ENCODE measurements at regions not wholly inside any gene's neighbourhood (a gene's known extent, or its start where the extent isn't known, plus 50 kb on each side); places are given as distances from the start of the nearest gene placed in this dataset.

DNA sequence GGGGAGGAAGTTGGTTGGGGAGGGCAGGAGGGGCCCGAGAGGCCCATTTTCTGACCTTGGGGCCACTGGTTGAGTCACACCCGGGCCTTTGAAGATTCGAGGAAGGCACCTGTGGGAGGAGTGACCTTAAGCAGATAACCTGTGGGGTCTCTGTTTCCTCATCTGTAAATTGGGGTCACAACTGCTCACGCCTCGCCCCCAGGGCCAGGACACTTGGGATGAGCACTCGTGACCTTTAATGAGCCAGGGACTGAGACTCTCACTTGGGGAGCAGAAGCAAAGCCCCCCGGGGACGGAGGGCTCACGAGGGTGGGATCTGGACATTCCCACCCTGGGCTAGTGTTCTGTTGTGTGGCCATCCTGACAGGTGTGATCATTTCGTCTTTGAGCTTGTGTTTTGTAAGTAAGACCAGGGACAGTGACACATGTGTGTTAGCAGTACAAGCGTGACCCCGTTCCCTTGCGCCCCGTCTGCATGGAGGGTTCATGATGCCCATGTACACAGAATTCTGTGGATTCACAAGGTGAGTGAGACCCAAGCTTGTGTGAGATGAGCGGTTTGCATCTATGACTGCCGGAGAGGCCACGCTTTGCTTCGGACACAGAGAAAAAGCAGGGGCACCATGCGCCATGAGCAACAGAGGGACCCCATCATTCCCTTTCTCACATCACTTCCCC, 79.3 kb upstream of the PMEPA1 start:
- no peak for DNase-seq (ENCODE audit: low spot score)

DNA sequence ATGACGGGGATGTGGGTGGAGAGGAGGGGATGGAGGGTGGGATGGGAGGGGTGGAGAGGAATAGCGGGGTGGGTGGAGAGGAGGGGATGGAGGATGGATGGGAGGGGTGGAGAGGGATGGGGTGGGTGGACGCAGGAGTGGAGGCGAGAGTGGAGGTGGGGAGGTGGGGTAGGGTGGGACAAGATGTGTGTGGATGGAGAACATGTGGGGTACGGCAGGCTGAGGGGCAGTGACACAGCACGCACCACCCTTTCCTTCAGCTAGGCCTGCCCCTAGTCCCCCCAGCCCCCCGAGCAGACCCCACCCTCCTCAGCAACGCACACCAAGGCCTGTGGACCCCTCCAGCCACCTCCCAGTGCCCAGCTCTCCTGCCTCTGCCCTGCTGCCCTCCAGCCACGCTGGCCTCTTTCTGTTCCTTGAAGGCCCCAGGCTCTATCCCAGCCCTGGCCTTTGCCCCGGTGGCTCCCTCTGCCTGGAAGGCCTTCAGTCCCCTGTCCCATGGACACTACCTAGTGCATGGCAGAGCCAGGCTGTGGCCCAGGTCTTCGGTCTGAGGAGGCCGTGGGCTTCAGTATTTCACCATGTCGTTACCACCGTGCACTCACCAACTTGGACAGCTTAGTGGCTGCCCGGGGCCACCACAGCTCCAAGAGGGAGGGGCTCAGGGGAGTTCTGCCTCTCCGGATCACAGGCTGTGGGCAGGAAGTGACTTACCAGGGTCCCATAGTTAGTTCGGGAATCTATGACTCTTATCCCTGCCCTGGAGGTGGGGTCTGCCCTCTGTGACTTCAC, 78.4 kb upstream of the PMEPA1 start:
- no peak for DNase-seq (ENCODE audit: low spot score)

DNA sequence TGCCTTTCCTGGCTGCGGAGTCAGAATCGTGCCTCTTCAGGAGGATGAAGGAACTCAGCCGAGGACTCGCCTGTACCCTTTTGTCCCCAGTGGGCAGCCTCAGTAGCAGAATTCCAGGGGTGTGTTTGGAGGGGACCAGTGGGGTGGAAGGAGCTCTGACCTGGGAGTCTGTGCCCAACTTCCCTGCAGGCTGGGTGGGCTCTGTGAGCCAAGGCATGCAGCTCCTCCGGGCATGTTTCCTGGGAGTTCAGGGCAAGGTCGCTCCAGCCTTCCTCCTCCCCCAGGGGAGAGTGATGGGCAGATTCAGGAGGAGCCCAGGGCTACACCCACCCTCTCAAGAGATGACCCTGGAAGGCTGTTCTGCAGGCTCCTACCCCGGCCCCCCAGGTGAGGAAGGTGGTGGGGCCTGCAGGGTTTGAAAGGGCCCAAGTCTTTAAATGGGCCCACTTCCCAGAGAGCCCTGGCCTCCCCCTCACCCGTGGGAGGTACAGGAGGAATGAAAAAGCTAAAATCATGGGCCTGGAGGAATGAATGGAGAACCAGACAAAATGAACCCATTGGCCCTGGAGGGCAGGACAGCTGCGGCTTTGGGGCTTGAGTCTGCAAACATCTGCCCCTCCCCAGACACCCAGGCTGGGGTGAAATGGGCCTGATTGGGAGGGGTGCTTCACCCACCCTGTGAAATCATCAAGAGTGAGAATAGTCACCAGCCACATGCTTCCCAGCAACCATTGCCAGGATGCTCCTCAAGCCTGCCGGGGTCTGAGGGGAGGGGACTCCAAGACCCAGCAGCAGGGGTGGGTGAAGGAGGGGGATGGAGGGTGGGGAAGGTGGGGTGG, 77.6 kb upstream of the PMEPA1 start:
- no peak for DNase-seq (ENCODE audit: low spot score)

DNA sequence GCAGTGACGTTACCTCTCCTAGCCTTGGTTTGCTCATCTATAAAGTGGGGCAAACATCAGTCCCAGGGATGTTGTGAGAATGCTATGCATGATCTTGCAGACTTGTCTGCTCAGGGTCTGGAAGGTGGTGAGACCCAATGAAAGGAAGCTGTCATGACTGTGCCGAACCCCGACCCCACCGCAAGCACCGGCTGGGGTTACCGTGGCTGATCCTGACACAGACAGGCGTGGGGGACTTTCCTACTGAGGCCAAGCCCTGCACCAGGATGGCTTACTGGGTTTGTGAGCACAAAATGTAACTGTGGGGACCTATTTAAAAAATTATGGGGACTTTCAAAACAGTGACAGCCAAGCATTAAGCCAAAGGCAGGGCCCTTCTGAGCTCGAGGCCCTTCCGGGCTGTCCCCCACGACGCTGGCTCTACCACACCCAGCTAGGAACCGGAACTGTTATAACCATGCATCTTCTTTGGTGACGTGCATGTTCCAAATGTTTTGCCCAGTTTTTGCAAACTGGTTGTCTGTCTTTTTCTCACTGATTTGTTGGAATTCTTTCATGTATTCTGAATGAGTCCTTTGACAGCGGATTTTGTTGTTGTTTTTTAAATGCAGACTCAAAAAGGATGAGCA, 76.6 kb upstream of the PMEPA1 start:
- DNase-seq (ENCODE audit: low spot score), result no peak

- DNase-seq (ENCODE audit: low spot score), result no peak
Observed at GRCh38 chr20:57785720-57786119, 75.9 kb upstream of the PMEPA1 start.

GRCh38 chr20:57785061-57785460, 75.2 kb upstream of the PMEPA1 start:
- no peak for DNase-seq (ENCODE audit: low spot score)

DNA sequence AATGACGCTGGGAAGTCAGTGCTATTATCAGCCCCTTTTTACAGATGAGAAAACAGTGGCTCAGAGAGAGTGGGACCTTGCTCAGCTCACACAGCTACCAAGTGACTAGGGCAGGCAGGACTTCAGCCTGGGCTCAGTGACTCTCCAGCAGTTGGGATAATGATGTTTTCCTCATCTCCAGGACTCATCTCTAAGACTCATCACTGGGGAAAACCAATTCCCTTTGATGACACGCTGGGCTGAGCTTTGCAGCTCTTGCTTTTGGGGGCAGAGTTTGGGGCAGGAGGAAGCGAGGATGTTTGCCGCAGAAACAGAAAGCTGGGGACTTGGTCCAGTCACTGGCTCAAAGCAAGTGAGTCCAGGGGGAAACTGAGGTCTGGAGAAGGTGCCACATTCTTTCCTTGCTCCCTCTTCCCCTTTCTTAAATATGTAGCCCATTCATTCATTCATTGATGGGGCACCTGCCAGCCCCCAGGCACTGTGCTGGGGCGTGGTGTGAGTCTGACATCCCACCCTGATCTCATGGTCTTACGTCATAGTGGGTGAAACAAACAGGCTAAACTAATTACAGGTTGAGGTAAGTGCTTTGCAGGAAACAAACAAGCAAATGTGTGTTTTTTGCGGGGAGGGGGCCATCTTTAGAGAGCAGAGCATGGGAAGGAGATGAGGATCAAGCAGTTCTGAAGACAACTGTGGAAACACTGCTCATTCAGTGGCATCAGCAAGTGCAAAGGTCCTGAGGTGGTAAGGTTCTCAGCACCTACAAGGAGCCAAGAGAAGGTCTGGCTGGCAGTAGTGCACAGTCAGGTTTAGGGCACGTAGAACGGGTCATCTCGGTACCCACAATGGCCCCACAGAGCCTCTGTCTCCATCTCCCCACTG, 74.4 kb upstream of the PMEPA1 start:
- DNase-seq (ENCODE audit: low spot score), result no peak

DNA sequence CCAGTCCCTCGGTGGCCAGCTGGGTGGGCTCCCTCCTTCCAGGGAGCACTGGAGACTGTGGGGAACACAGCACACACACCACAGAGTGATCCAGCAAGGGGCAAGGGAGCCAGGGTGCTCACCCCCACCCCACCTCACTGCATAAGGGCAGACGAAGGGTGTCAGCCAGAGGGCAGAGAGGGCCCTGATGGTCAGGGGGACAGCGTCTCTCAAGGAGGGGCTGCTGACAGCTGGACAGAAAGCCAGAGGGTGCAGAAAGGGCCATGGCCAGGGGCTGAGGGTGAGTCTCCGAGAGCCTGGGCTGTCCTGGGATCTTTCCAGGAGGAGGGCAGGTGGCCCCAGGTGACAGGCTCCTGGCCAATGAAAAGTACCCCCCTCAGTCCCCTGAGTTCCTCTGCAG, 73.4 kb upstream of the PMEPA1 start:
- DNase-seq (ENCODE audit: low spot score), result no peak

DNA sequence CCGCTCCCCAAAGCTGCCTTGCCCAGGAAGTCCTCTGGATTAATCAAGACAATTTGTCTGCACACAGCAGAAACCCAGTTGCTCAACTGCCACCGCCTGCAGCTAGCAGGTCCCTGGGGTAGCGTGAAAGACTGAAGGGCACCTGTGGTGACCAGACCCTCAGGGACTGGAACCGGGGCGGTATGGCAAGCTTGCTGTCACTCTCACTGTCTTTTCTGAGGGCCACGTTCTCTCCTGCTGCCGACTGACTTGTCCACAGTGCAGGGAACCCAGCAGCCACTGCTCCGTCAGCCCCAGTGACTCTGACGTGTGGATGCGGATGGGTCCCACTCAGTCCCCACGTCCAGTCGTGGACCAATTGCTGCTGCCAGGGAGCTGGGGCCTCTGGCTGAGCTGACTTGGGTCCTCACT, 72.8 kb upstream of the PMEPA1 start:
- DNase-seq (ENCODE audit: low spot score), result no peak

DNA sequence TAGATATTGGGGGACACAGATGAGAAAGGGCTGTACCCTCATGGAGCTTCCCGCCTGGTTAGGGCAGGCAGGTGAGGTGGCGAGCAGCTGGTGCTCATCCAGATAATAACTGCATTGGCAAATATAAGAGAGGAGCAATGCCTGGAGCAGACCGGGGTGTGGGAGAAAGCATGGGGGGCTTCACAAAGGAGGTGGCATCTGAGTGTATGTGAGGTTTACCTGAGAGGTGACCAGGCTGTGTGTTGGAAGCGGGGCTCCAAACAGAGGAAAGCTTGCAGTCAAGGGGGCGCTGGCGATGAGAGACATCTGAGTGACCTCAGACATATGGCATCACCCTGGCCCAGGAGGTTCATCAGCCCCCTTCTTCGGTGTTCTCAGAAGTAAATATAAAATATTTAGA, 72.1 kb upstream of the PMEPA1 start:
- no peak for DNase-seq (ENCODE audit: low spot score)

DNA sequence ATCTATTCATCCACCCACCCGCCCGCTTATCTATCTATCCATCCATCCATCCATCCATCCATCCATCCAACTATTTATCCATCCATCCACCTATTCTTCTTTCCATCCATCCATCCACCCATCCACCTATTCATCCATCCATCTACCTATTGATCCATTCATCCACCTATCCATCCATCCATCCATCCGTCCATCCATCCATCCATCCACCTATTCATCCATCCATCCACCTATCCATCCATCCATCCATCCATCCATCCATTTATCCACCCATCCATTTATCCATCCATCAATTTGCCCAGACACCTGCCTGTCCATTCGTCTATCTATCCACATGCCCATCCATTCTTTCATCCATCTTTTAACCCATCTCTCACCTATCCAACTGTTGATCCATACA, 71.1 kb upstream of the PMEPA1 start:
- DNase-seq (ENCODE audit: low spot score), result no peak

DNA sequence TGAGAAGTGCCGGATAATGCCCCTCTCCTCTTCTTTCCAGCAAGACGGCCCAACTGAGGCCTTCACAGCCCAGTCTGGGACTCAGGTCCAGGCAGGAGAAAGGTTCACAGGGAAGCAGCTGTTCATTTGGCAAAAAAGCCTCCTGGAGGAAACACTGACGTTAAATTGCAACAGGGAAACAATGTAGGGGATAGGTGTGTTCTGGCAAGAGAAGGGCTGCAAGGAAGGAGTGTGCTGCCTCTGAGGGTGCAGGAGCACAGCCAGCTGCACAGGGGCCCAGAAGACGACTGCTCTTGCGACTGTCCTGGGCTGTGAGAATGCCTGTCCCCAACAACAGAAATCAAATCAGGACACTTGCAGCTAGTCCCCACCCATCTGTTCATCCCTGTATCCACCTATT, 70.6 kb upstream of the PMEPA1 start:
- no peak for DNase-seq (ENCODE audit: low spot score)

- DNase-seq (ENCODE audit: low spot score), result no peak
Observed at GRCh38 chr20:57779401-57780003, 69.7 kb upstream of the PMEPA1 start.

GRCh38 chr20:57777911-57778310, 68.1 kb upstream of the PMEPA1 start:
- no peak for DNase-seq (ENCODE audit: low spot score)

- DNase-seq (ENCODE audit: low spot score), result no peak
Observed at GRCh38 chr20:57774951-57775350, 65.1 kb upstream of the PMEPA1 start.

DNA sequence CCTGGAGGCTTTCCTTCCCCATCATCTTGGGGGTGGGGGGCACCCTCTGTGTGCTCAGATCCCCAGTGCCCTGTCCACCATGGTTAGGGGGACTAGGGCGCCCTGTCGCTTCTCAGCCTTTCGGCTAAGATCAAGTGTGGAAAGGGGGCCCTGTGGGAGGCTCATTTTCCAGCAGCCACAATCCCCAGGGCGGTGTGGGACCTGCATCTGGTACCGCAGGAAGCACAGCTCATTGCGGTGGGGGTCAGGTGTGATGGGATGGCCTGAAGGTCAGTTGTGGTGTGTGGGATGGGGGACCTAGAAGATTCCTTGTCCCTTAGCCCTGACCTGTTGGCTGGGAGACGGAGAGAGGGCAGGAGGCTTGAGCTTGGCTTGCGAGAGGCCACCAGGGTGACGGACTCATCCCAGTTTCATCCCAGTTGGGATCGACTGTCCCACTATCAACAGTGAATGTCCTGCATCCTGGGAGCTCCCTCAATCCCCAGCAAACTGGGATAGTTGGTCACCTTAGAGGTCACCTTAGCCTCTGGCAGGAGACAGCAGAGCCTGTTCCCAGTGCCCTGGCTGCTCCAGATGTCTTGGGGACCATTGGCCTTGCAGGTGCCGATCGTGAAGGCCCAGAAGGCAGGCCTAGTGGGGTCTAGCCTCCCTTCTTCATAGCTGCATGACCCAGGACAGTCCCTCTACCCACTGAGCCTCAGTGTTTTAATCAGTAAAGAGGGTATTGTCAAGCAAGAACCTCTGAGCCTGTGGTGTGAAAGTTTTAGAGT, 64.5 kb upstream of the PMEPA1 start:
- no peak for DNase-seq (ENCODE audit: low spot score)

DNA sequence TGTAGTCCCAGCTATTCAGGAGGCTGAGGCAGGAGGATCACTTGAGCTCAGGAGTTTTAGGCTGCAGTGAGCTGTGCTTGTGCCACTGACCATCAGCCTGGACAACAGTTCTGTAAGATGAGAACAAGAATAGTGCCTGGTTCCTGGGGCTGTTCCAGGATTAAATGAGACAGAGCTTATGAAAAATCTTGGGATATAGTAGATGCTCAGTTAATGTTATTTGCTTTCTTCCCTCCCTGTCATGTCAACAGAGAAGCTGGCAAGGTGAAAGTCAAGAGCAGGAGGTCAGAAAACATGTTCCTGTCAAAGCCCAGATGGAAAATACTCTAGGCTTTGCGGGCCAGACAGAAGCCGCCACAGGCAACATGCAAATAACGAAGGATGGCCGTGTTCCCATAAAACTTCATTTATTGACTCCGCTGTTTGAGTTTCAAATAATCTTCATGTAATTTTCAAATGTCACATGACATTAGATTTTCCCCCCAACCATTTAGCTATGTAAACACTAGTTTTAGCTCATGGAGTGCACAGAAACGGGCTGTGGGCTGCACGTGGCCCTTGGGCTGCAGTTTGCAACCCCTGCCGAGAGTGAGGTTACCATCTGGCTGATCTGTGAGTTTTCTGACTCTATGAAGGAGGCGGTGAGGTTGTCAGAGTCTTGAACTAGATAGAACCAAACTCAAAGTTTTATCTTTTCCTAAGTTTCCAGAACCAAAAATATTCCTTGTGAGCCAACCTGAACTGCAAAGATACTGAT, 63.4 kb upstream of the PMEPA1 start:
- DNase-seq (ENCODE audit: low spot score), result no peak

DNA sequence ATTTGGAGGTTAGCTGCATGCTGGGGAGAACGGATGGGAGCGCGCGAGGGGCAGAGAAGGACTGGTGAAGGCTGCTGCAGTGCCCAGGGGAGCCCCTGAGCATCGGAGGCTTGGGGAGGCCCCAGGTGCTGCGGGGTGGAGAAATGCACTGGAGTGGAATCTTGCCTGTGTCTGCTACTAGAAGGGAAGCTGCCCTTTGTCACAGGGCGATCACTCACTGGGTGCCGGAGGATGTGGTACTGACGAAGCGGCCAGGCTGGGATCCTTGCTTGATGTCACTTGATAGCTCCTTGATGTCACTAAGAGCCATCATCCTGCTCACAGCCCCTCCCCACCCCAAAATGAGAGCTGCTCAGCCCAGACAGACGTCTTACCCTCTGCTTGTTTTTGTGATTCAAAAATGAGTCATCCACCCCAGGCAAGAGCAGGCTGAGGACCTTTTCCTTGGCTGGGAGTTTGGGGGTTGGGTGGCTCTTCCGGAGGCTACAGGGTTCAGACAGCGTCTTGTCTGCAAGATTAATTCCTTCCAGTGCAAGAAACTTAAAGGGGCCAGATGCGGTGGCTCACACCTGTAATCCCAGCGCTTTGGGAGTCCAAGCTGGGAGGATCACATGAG, 62.6 kb upstream of the PMEPA1 start:
- no peak for DNase-seq (ENCODE audit: low spot score)

All from ureter (tissue), 1 donor.